ENCODE measurements at regions not wholly inside any gene's neighbourhood (a gene's known extent, or its start where the extent isn't known, plus 50 kb on each side); places are given as distances from the start of the nearest gene placed in this dataset.

DNA sequence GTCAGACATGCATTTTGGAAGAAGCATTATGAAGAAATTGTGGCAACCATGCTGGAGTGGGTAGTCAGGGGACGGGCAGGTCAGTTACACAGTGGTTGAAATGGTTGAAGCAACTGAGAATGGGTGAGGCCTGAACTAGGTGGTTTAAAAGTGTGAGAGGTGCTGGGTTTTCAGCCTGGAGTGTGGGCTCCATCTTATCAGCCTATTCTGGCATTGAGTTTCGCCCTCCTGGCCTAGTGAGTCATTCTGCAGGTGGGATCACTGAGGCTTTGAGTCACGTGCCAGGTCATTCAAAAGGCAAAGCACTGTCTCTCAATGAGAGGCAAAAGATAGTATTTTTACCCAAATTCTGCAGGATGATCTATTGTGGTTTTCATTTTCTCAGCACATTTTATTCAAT, 181.9 kb upstream of the CHD6 start:
- DNase-seq (ENCODE audit: extremely low read depth, low read depth): no peak

DNA sequence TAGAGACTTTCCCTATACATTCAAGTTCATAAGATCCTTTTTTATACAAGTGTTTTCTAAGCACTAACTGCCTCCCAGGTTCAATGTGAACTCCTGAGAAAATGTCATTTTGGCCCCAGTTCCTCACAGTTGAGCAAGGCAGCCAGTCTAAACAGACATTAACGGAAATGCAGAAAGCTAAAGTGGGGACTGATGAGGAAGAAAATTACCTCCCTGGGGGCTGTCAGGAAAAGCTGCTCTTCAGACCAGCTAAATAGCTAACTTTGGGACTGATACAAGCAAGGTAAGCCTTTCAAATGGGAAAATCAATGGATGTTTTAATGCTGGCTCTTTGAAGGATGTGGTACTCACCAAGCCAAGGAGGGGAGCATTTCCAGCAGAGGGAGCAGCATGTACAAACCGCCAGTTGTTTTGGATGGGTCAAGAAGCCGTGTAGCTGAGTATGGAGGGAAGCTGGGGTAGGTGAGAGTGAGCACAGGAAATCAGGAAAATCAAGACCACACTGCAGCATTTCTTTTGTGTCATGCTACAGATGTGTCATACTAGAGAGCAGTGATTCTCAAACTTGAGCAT, 180.8 kb upstream of the CHD6 start:
- no peak for DNase-seq (ENCODE audit: extremely low read depth, low read depth)

DNA sequence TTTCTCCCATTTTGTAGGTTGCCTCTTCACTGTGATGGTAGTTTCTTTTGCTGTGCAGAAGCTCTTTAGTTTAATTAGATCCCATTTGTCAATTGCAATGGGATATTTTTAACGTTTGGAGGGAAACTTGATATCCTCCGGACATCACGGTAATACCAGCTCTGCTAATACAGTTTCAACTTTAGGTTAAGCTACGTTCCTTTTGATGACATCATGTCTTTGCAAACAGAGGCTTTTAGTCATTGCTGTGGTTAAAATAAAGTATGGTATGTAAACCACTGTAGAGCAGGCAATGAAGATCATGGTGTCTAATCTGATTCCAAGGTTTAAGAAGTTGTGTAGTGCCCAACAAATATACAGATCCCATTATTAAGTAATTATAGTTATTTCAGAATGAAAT, 168.0 kb upstream of the CHD6 start:
- no peak for DNase-seq (ENCODE audit: extremely low read depth, low read depth)

DNA sequence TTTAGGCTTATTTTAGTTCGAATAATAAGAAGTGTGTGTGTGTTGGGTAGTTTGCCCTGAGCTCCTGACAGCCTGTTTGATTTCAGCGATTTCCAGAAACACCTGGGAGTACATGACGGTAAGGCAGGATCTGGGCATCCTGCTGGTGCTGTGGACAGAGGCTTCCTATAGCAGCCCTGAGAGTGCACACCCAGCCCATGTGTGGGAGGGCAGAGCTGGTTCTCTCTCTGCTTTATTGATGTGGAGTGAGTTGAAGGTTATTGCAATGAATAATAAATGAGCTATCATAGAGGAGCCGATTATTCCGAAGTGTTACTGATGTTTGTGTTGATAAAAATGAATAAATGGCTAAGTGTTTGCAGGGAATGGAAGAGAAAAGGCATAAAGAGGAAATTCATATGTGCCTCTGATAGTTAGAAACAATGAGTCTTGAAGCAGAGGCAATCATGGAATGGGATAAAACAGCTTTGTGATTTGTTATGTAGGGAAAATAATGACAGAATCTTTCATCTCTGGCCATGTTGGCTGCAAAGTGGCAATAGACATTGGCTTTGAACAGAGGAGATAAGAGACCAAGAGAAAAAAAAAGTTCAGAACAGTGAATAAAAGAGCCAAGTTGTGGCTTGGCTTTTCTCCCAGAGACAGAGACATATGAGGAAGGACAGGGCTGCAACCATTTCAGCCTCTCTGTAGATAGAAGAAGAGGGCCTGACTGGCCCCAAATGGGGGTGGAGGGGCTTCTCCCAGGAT, 166.2 kb upstream of the CHD6 start:
- no peak for DNase-seq (ENCODE audit: extremely low read depth, low read depth)

DNA sequence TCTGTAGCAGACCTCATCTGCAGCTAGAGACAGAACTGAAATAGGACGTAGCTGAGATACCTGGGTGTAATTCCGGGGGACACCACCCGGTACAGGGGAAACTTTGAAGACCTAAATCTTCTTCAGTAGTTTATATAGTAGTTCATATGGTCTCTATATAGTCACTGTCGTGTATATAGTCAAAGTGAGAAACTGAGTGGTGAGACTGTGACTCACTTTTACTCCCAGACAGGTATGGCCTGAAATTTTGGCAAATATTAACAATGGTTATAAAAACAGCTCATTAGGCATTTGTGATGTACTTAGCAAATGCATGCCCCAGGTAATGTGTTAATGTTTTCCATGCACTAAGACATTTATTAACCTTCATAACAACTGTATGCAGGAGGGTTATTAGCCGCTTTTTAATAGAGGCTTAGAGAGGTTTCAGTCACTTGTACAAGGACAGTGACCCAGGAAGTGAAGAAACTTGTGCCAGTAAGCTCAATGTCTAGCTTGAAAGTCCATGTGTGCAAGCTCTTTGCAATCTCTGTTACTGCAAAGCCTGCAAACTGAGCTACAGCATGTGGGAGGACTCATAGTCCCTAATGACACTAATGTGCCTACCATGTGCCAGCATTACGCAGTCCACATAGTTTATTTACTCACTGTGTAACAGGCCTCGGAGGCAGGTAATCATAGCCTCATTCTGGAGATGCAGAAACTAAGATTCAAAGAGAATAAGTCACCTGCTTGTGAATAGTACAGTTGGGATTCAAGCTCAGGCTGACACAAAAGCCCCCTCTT, 165.4 kb upstream of the CHD6 start:
- DNase-seq (ENCODE audit: extremely low read depth, low read depth): no peak

DNA sequence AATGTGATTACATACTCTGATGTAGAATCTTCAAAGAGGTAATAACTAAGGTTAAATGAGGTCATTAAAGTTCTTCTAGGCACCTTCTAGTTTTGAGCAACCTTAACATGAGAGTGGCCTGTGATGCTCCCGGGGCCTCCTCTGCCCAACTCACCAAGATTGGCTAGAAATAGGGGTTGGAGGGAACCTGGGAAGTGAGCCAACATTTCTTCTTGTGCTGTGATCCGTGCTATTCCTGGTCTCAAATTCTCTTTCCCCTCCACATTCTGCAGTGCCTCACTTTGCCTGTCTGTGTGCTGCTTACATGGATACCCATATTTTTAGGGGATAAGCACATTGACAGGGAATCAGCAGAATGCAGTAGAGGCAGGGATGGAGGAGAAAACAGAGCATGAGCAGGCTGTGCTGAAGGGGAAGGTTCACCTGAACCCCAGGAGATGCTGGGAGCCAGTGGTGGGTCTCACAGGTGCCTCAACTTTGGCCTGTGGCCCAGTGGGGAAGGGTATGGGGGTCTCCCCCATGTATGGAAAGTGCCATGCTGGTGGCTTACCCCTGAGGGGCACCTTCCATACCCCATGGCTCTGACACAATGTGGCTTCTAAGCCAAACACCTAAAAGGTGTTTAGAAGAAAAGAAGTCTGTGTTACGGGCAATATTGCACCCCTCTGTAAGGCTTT, 164.7 kb upstream of the CHD6 start:
- DNase-seq (ENCODE audit: extremely low read depth, low read depth): no peak

DNA sequence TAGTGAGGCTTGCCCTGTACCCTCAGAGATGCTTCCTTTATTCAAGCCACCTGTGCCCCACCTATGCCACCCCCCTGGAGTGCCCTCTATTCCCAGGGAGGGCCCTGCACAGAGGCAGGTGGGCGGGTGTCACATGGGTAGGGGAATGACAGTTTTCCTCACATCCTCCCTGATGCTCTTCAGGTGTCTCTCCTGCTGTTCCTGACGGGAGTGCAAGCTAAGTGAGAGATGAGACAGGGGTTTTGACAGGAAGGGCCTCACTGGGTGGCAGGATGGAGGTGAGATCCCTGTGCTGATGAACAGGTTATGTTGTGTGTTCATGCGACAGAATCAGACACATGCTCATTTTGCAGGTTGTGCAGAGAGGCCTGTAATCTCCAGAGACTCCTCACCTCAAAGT, 164.1 kb upstream of the CHD6 start:
- no peak for DNase-seq (ENCODE audit: extremely low read depth, low read depth)

DNA sequence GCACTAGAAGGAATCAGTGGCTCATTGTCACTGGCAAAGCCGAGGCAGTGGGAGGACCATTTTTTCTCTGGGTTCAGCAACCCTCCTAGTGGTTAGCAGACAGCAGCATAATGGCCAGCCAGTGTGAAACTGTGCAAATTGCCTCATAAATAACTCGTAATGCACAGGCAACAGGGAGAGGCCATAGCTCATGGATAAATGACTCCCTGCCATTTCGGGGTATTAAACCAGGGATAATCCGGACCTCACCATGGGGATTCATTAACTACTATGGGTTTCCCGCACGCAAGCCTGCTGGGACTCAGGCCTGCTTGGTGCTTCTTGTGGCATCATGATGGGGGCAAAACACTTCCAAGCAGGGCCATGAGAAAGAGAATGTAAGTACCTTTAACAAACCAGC, 158.2 kb upstream of the CHD6 start:
- no peak for DNase-seq (ENCODE audit: extremely low read depth, low read depth)

DNA sequence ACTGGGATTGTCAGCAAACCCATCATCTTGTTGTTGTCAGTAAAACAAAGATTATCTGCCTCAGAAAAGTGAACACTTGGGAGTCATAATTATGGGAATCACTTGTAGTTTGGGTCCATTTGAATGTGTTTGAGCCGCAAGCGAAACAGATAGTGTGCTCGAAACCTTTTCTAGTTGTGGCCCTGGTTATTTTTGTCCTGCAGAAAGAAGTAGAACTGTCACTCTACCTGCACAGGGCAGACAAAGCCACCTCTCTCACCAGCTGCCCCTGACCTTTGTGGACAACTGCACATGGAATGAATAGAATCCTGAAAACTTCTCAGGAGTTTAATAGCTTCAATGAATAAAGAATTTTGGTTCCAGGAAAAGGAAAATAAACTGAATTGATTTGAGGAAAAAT, 156.1 kb upstream of the CHD6 start:
- DNase-seq (ENCODE audit: extremely low read depth, low read depth): no peak

DNA sequence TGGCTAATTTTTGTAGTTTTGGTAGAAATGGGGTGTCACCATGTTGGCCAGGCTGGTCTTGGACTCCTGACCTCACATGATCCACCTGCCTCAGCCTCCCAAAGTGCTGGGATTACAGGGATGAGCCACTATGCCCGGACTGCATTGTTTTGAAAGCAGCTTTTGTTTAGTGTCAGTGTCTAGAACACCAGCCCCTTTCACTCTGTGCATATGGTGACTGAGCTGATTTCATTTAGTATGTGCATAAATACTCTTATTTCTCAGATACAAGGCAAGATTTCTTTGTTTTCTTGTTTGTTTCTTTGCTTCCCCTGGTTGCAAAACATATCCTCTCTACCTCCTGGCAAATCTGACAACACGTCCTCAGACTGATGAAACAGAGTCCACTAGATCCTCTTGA, 152.8 kb upstream of the CHD6 start:
- no peak for DNase-seq (ENCODE audit: extremely low read depth, low read depth)

DNA sequence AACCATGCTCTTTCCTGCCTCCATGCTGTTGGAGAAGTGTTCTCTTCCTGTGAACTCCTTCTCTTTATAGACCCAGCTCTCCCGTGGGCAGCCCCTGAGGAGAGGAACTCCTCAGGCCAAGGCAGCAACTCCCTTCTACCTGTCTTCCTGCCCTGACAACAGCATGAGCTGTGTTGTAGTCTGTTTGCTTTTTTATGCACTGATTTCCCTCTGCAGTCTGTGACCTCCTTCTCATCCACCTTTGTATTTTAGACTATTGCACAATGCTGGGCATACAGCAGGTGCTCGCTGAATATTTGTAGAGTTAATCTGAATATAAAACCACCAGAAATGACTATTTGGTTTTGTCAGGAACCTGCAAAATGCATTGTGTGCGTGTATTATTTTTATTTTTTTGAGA, 152.2 kb upstream of the CHD6 start:
- DNase-seq (ENCODE audit: extremely low read depth, low read depth): no peak

DNA sequence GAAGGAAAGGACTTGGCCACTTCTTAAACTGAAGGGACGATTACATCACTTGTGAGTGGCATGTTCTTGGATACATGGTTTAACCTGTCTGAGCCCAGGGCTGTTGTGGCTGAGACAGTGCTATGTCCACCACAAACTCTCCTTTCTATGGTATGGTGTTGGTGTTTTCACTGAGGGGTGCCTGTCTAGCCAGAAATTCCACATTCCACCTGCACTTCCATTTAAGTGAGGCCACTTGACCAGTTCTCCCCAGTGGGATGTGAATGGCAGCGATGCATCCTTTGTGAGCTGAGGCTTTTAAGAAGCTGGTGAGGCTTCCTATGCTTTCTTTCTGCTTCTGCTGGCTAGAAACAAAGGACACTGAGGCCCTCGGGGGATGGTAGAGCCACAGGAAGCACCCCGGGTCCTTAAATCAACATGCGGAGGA, 151.4 kb upstream of the CHD6 start:
- no peak for DNase-seq (ENCODE audit: extremely low read depth, low read depth)

DNA sequence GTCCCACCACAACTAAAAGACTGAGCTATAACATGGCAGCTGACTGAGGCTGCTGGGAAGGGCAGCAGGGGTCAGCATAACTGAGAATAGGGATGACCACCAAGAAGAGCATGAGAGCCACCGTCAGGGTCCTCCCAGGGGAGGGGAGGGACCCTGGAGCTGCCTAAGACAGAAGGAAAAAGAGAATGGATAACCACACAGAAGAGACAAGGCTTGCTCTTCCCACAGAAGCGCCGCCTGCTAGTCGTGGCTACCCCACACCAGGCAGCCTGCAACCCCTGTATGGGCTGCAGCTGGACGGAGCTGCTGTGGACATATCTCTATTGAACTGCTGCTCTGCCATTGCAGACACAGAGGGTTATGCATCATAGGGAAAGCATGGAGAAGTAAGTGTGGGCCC, 132.0 kb upstream of the CHD6 start:
- DNase-seq (ENCODE audit: extremely low read depth, low read depth): no peak

DNA sequence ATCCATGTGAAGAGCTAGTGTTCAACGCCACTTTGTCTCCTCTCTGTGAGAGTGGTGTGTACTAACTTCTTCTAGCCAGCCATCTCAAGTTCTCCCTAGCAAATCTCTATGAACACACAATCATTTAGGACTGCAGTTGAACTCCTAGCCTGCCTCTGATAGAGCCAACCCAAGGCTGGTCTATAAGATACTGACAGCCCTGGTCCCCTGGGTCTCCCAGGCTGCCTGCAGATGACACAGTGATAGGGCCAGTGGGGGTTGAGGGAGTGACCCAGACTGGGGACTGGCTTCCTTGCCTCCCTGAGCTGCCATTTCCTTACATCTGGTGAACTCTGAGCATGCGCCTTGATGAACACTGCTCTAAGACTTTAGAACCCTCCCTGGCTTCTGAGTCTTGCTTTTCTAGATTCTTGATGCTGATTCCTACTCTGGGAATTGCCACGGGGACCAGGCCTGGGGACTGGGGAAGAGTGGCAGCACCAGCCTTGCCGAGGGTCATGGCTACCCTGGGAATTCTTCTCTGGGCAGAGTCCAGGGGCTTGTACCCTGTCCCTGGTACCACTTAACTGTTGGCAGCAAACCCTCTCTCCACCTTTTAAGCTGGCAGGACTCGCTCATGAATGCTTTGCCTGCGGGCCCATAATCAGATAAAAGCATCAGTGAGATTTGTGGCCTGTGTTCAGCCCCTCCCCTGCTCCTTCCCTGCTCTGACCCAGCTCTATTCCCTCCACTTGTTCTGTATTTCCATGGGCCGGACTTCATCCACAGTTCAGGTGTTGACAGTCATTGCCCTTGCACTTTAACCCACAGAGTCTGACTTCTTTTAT, 130.8 kb upstream of the CHD6 start:
- DNase-seq (ENCODE audit: extremely low read depth, low read depth): no peak

DNA sequence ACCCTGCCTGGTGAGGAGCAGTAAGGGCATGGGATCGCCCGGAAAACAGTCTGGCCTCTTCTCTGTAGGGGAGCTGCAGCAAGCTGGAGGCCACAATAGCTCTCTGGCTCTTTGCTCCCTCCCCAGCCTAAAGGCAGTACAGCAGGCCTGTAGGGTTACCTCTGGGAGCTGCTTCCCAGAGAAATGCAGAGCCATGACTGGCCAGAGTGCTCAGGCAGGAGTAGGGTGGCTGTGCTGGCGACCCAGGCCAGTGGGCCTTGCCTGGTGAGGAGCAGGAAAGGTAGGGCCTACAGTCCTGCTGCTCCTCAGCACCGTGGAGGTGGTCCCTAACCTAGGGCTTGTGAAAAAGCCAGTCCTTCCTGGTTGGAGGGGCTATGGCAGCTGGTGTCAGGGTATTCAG, 129.9 kb upstream of the CHD6 start:
- DNase-seq (ENCODE audit: extremely low read depth, low read depth): no peak

DNA sequence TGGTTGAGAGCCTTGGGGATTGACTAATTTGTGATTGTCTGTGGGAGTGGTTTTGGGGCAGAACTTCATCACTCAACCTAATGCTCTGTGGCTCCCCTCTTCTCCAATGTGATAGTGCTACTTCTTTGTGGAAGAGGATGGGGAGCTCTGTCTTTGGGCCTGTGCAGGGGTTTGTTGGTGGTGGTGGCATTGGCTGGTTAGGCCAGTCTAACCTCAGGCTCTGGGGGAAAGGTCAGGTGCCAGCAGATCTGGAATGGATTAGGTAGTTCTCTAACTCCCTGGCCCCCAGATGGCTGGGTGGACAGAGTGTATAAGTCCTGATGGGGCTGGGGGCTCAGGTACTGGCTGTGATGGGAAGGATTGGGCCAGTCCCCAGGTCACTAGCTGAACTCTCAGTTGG, 129.0 kb upstream of the CHD6 start:
- DNase-seq (ENCODE audit: extremely low read depth, low read depth): no peak

DNA sequence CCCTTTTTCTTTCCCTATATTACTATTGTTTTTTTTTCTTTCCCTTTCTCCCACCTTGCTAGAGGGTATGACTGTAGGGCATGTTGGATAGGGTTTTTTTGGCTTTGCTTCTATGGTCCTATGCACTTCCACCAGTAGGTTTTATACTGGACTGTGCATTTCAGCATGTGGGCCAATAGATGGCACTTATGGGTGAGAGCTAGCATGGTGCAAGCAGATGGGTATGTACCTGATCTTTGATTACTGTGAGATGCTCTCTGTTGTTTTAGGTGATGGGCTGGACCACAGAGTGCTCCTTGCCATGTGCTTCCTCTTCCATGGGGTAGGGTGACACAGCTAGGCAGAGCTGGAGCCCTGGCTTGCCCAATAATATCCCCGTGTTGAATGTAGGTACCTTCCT, 128.5 kb upstream of the CHD6 start:
- no peak for DNase-seq (ENCODE audit: extremely low read depth, low read depth)

DNA sequence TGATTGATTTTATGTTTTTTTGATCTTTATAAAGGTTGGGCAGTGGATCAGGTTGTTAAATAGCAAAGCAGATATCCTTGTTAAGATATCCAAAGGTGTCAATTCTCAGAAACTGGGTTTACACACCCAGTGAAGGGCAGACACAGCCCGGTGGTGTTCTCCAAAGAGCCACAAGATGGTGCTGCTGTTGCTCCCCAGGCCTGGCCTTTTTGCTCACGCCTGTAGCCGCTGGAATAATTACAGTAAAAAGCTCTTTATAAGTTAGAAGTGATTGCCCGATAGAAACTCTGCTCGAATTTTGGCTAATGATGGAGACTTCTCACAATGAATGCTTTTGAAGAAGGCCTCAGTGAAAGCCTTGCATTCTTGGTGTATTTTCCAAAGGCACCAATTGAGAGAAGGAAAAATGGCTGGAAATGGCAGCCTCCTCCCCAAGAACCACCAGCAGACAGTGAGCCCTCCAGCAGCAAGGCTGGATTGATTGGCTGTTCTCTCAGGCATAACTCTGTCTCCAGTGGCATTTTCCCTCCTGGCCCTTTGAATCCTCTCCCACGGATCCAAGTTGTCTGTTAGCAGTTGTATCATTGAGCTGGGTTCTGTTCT, 120.5 kb upstream of the CHD6 start:
- DNase-seq (ENCODE audit: extremely low read depth, low read depth): peak; percentile 47

DNA sequence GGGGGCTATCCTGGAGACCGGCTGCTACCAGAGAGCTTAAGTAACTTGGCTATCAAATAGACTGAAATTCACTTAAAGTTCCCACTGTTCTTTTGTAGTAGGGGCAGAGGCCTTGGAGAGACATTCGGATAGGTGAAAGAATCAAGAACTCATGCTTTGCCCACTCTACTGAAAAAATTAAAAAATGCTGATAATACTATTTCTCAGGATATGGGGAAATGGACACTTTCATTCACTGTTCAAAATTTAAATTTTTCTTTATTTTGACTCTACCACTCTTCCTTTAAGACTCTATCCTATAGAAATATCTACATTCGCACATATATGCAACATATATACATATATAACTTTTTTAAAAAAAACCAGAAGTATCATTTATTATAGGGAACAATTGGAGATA, 117.8 kb upstream of the CHD6 start:
- DNase-seq (ENCODE audit: extremely low read depth, low read depth): no peak

DNA sequence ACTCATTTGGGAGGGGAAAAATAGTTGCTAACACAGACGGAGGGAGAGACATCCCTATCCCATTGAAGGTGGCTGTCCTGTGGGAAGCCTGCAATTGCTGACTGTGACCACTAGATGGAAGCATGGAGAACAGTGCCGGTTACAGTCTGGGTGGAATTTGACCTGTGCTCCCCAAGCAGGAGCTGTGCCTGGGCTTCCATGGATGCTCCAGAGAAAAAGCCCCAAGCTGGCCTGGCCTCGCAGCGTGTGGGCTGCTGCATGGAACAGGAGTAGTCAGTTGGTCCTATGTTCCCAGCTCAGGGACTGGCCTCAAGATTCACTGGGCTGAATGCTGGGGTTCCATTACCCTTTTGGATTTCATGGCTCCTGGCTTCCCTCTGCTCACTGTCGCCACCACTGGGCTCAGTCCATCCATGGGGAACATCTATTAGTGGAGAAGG, 116.3 kb upstream of the CHD6 start:
- DNase-seq (ENCODE audit: extremely low read depth, low read depth): peak; percentile 46
